Endothelial cell (in vitro differentiated cells): ENCODE measurements at regions not wholly inside any gene's neighbourhood (a gene's known extent, or its start where the extent isn't known, plus 50 kb on each side); places are given as distances from the start of the nearest gene placed in this dataset.

Experiments used
- DNase-seq: peaks from one replicate; pipeline ENCODE4 v3.0.0; 2021; ENCODE audit warnings: low spot score
- H3K27ac Mint-ChIP-seq: one replicate; pipeline ENCODE4 v1.8.0; 2021; ENCODE audit warnings: mixed read lengths, inconsistent platforms; ENCODE audit not compliant: unreplicated experiment
- H3K27me3 Mint-ChIP-seq: one replicate; pipeline ENCODE4 v1.8.0; 2021; ENCODE audit warnings: mild to moderate bottlenecking, moderate library complexity, mixed read lengths, inconsistent platforms; ENCODE audit not compliant: unreplicated experiment
- H3K36me3 Mint-ChIP-seq: one replicate; pipeline ENCODE4 v1.8.0; 2021; ENCODE audit warnings: mild to moderate bottlenecking, low read depth, mixed read lengths, inconsistent platforms; ENCODE audit not compliant: unreplicated experiment
- H3K4me1 Mint-ChIP-seq: one replicate; pipeline ENCODE4 v1.8.0; 2021; ENCODE audit warnings: mild to moderate bottlenecking, mixed read lengths, inconsistent platforms; ENCODE audit not compliant: unreplicated experiment
- H3K4me3 Mint-ChIP-seq: one replicate; pipeline ENCODE4 v1.8.0; 2021; ENCODE audit warnings: mild to moderate bottlenecking, mixed read lengths, inconsistent platforms; ENCODE audit not compliant: unreplicated experiment
- H3K9me3 Mint-ChIP-seq: one replicate; pipeline ENCODE4 v1.8.0; 2021; ENCODE audit warnings: mixed read lengths, inconsistent platforms; ENCODE audit not compliant: unreplicated experiment
- TF ChIP-seq, protein P1 (sequence below): fragments of 200-600 bp; sonication (generic); IDR thresholded peaks from one replicate; pipeline ENCODE4 v1.5.0; 2021; ENCODE audit warnings: antibody characterized with exemption; ENCODE audit not compliant: unreplicated experiment

DNA sequence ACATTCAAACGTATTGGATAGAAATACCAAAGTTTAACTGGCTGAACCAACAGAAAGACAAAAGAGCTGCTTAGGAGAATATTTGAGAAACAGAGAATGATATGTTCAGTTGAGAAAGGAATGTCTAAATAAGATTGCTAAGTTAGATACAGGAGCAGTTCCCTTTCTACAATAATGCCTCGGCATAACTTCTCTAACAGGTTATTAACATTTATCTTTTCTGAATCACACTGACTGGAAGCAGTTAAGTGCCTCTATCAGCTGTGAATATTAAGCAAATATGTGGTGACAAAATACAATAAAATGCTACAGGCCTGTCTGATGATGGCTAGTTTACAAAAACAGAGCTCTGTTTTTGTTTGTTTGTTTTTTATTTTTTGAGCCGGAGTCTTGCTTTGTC lies 121.9 kb downstream of the KCNK1 start:
- TF ChIP-seq, protein P1, sequence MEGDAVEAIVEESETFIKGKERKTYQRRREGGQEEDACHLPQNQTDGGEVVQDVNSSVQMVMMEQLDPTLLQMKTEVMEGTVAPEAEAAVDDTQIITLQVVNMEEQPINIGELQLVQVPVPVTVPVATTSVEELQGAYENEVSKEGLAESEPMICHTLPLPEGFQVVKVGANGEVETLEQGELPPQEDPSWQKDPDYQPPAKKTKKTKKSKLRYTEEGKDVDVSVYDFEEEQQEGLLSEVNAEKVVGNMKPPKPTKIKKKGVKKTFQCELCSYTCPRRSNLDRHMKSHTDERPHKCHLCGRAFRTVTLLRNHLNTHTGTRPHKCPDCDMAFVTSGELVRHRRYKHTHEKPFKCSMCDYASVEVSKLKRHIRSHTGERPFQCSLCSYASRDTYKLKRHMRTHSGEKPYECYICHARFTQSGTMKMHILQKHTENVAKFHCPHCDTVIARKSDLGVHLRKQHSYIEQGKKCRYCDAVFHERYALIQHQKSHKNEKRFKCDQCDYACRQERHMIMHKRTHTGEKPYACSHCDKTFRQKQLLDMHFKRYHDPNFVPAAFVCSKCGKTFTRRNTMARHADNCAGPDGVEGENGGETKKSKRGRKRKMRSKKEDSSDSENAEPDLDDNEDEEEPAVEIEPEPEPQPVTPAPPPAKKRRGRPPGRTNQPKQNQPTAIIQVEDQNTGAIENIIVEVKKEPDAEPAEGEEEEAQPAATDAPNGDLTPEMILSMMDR: no peak
- H3K27ac Mint-ChIP-seq: no peak overlapping the region
- no peaks in the 10 kb centered on the region for H3K9me3 Mint-ChIP-seq

DNA sequence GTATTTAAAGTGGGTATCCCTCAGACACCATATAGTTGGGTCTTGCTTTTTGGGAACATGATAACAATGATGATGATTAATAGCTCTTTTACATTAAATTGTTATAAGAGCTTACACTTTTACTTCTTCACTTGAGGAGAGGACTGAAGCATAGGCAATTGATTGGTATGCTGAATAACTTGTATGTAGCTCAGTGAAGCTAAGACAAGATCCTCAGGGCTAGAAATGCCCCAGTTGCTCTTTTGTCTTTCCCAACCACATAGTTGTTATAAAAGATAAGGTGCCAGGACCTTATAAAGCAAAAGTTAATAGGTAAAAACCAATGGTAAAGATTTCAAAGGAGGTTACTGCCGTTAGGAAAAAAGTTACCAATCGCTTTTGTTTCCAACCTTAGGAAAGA lies 123.4 kb downstream of the KCNK1 start:
- Mint-ChIP-seq H3K9me3 (no peaks in the 10 kb centered on the region), H3K4me3 (no peak overlapping the region), H3K27ac (no peak overlapping the region), H3K4me1 (no peaks in the 10 kb centered on the region), H3K27me3 (peaks cover 1% of the 10 kb centered on the region), H3K36me3 (no peaks in the 10 kb centered on the region)
- DNase-seq: no peak
- TF ChIP-seq, protein P1: no peak

More for the DNA sequence above, 121.9 kb downstream of the KCNK1 start:
- Mint-ChIP-seq H3K4me1 (no peaks in the 10 kb centered on the region), H3K27me3 (peaks cover 1% of the 10 kb centered on the region), H3K36me3 (no peaks in the 10 kb centered on the region), H3K4me3 (no peak overlapping the region)
- DNase-seq: no peak

DNA sequence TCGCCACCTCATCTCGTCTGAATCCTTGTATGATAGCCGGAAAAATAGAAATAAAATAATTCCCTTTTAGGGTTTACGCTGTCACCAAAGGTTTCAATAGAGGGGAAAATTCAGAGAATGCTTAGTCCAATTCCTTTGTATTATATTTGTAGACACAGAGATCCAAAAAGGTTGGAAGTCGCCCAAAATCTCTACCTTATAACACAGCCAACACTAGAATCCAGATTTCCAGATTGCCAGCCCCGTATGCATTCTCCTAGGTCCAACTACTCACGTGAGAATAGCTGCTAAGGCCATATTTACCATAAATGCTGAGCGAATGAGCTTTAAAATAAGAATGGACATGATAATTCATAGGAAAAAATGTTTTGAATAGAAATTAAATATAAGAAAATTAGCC lies 124.5 kb downstream of the KCNK1 start:
- H3K27me3 Mint-ChIP-seq: peaks cover 1% of the 10 kb centered on the region
- no peak overlapping the region for H3K27ac Mint-ChIP-seq
- DNase-seq: no peak
- H3K4me1 Mint-ChIP-seq: no peaks in the 10 kb centered on the region
- H3K36me3 Mint-ChIP-seq: no peaks in the 10 kb centered on the region
- H3K9me3 Mint-ChIP-seq: no peaks in the 10 kb centered on the region
- H3K4me3 Mint-ChIP-seq: no peak overlapping the region
- TF ChIP-seq, protein P1: no peak

DNA sequence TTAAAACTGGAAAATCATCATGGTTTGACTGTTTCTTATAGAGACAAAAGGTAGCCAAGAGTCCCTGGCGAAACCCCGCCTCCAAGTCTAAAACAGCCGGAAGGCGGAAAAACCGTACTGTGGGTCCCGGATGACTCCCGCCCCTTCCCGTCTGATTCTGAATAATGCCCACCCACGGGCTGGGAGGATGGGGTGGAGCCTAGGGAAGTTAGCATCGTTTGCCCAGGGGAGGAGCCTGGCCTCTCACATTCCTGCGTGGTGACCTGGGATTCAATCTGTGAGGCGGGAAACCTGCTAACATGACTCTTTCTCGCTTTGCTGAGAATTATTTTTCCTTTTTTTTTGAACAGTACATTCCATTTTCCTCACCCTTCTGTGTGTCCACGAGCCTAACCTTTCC lies 124.9 kb downstream of the KCNK1 start:
- Mint-ChIP-seq H3K36me3 (no peaks in the 10 kb centered on the region), H3K4me1 (no peaks in the 10 kb centered on the region), H3K27me3 (peaks cover 1% of the 10 kb centered on the region), H3K4me3 (no peak overlapping the region), H3K27ac (no peak overlapping the region), H3K9me3 (no peaks in the 10 kb centered on the region)
- DNase-seq: no peak
- TF ChIP-seq, protein P1: no peak

DNA sequence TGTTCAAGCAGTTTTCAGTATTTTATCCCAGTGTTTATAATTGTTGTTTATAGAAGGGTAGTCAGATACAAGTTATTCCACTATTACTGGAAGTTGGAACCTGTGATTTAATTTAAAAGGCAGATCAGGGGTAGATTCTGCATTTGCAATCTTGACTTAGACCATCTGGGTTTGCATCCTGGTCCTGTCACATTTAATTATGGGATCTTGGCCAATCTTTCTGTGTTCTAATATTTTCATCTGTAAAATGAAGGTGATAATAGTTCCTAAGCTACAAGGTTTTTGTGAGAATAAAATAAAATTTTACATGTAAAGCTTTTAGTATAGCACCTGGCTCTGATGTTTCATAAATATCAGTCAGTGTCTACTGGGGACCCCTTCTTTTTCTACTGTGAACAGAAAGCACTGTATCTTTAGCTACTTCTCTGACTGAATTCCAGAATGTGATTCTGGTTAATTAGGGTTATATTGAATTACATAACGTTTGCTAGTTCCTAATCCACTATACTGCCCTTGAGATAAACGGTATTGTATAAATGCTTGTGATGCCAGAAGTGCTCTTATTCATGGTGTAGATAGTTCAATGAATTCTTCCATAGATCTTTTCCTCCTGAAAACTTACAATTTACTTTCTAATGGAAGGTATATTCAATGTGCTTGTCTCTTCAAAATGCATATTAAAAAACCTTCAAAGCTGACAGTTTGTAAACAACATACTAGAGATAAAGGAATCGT lies 131.0 kb downstream of the KCNK1 start:
- H3K36me3 Mint-ChIP-seq: no peaks in the 10 kb centered on the region
- no peaks in the 10 kb centered on the region for H3K27me3 Mint-ChIP-seq
- no peak for DNase-seq
- no peaks in the 10 kb centered on the region for H3K9me3 Mint-ChIP-seq
- H3K4me1 Mint-ChIP-seq: no peaks in the 10 kb centered on the region
- no peak overlapping the region for H3K4me3 Mint-ChIP-seq
- TF ChIP-seq, protein P1: no peak
- no peak overlapping the region for H3K27ac Mint-ChIP-seq
